ENCODE measurements at regions not wholly inside any gene's neighbourhood (a gene's known extent, or its start where the extent isn't known, plus 50 kb on each side); places are given as distances from the start of the nearest gene placed in this dataset.
"Not testable (repeated sequence)": the region's sequence is repeated elsewhere in the genome, so short reads cannot be mapped to it uniquely, and the experiment has no call there.

DNA sequence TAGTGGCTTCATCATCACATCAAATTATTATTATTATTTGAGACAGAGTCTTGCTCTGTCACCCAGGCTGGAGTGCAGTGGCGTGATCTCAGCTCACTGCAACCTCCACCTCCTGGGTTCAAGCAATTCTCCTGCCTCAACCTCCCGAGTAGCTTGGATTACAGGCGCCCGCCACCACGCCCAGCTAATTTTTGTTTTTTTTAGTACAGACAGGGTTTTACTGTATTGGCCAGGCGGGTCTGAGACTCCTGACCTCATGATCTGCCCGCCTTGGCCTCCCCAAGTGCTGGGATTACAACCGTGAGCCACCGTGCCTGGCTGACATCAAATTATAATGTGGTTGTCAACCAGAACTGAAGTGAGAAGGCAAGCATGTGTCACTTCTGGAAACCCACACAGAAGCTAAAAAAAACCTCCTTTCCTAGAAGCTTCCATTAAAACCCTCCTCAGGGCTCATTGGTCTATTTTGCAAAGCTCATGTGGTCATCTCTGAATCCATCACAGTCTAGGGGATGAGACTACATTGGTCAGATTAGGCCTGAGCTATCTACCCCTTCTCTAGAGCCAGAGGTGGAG is 75.8 kb upstream of the CARD11 start:
- TF ChIP-seq, protein P1, sequence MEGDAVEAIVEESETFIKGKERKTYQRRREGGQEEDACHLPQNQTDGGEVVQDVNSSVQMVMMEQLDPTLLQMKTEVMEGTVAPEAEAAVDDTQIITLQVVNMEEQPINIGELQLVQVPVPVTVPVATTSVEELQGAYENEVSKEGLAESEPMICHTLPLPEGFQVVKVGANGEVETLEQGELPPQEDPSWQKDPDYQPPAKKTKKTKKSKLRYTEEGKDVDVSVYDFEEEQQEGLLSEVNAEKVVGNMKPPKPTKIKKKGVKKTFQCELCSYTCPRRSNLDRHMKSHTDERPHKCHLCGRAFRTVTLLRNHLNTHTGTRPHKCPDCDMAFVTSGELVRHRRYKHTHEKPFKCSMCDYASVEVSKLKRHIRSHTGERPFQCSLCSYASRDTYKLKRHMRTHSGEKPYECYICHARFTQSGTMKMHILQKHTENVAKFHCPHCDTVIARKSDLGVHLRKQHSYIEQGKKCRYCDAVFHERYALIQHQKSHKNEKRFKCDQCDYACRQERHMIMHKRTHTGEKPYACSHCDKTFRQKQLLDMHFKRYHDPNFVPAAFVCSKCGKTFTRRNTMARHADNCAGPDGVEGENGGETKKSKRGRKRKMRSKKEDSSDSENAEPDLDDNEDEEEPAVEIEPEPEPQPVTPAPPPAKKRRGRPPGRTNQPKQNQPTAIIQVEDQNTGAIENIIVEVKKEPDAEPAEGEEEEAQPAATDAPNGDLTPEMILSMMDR (optimal IDR thresholded peaks at IDR 0.05 in 1 of 3, IDR thresholded peaks at IDR 0.05 in 1 of 3, conservative IDR thresholded peaks at IDR 0.05 in 1 of 3; ENCODE audit: extremely low read depth in 1 of 3, insufficient read depth in 2 of 3, low read length in 3 of 3) = not testable (repeated sequence)
- TF ChIP-seq EZH2 (IDR thresholded peaks at IDR 0.05; ENCODE audit: low read length) = not testable (repeated sequence)

Measured in keratinocyte (primary cell).